CD4-positive, alpha-beta memory T cell (primary cell): ENCODE measurements at regions not wholly inside any gene's neighbourhood (a gene's known extent, or its start where the extent isn't known, plus 50 kb on each side); places are given as distances from the start of the nearest gene placed in this dataset.
A peak's percentile ranks its signal among the peaks of the same experiment; 100 is the strongest.

Experiments used
- CTCF ChIA-PET: fragments of 350-600 bp; sonication (Branson Sonifier 250); formaldehyde crosslinking; loops from one replicate; lab custom pipeline; 2021; ENCODE audit warnings: inconsistent platforms; ENCODE audit not compliant: partially characterized antibody; lab: Charles Lee
- POLR2A ChIA-PET: fragments of 350-600 bp; sonication (Branson Sonifier 250); formaldehyde crosslinking; loops from one replicate; lab custom pipeline; 2021; ENCODE audit not compliant: partially characterized antibody; lab: Charles Lee
- DNase-seq, 5 donors: peaks; one replicate each; pipeline versions ENCODE4 v3.0.0 to v3.0.0-alpha.2; 2020 to 2022; ENCODE audit warnings: mixed read lengths in 1 of 5
- H3K27ac ChIP-seq: one replicate; pipeline ENCODE4 v1.7.0; 2013; ENCODE audit warnings: low read depth, low read length
- H3K27me3 ChIP-seq: 2 replicates; pipeline ENCODE4 v1.7.0; 2013; ENCODE audit warnings: mild to moderate bottlenecking, low read length, moderate library complexity; ENCODE audit not compliant: insufficient read depth
- H3K36me3 ChIP-seq: 2 replicates; pipeline ENCODE4 v1.7.0; 2013; ENCODE audit warnings: mild to moderate bottlenecking, low read length, moderate library complexity; ENCODE audit not compliant: insufficient read depth
- H3K4me1 ChIP-seq: 2 replicates; pipeline ENCODE4 v1.7.0; 2013; ENCODE audit warnings: mild to moderate bottlenecking, low read length, moderate library complexity; ENCODE audit not compliant: insufficient read depth
- H3K4me3 ChIP-seq, 2 donors: one replicate each; pipeline ENCODE4 v1.7.0; 2013; ENCODE audit warnings: low read length in 2 of 2, mild to moderate bottlenecking in 1 of 2
- H3K9me3 ChIP-seq, 2 donors: one replicate each; pipeline ENCODE4 v1.7.0; 2013; ENCODE audit warnings: low read length in 2 of 2, control low read depth in 1 of 2; ENCODE audit not compliant: control insufficient read depth in 1 of 2
- H3K27ac Mint-ChIP-seq, 7 donors: one replicate each; pipeline ENCODE4 v1.8.0; 2020 to 2021; ENCODE audit warnings: mixed read lengths in 7 of 7, mild to moderate bottlenecking in 6 of 7, inconsistent platforms in 3 of 7, moderate library complexity in 3 of 7
- H3K27me3 Mint-ChIP-seq, 2 donors: one replicate each; pipeline ENCODE4 v1.8.0; 2020 to 2021; ENCODE audit warnings: mixed read lengths in 2 of 2
- H3K36me3 Mint-ChIP-seq, 2 donors: one replicate each; pipeline ENCODE4 v1.8.0; 2020 to 2021; ENCODE audit warnings: mixed read lengths in 2 of 2, inconsistent platforms in 1 of 2, mild to moderate bottlenecking in 1 of 2
- H3K4me1 Mint-ChIP-seq, 4 donors: one replicate each; pipeline ENCODE4 v1.8.0; 2020 to 2021; ENCODE audit warnings: mixed read lengths in 4 of 4, mild to moderate bottlenecking in 1 of 4
- H3K4me3 Mint-ChIP-seq, 8 donors: one replicate each; pipeline ENCODE4 v1.8.0; 2020 to 2021; ENCODE audit warnings: mixed read lengths in 8 of 8, mild to moderate bottlenecking in 7 of 8, moderate library complexity in 6 of 8, inconsistent platforms in 3 of 8
- H3K9me3 Mint-ChIP-seq, 8 donors: one replicate each; pipeline ENCODE4 v1.8.0; 2020 to 2021; ENCODE audit warnings: mixed read lengths in 8 of 8, mild to moderate bottlenecking in 5 of 8, inconsistent platforms in 3 of 8, moderate library complexity in 1 of 8
- intact Hi-C: fragments of 100-400 bp; cut with micrococcal nuclease; formaldehyde crosslinking; loops from one replicate; pipeline ENCODE4 v1.15.1; 2023

DNA sequence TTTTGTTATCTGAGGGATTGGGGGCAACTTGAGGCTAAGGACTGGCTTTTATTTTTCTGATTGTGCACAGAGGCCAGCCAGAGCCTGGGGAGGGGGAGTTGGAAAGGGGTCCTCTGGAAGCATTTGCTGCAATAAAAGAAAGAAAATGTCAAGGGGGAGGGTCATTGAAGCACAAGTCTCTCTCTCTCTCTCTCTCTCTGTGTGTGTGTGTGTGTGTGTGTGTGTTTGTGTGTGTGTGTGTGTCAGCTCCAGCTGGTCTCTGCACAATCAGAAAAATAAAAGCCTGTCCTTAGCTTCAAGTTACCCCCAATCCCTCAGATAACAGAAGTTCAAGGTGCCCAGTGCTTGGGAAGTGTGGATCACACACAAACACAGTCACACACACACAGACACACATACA is 52.1 kb upstream of the CCDC174 start:
- Mint-ChIP-seq H3K4me1 (peaks cover 3 to 13% (median 8%) of the 10 kb centered on the region in 4 donors), H3K9me3 (peaks cover 6 to 28% (median 9%) of the 10 kb centered on the region in 8 donors), H3K4me3 (no peak overlapping the region), H3K27ac (no peak overlapping the region), H3K36me3 (peaks cover 0 to 4% of the 10 kb centered on the region in 2 donors), H3K27me3 (peaks cover 38 to 49% of the 10 kb centered on the region in 2 donors)
- intact Hi-C loops, result no loop called here
- ChIA-PET POLR2A (no interaction called here), CTCF (no interaction called here)
- Histone ChIP-seq H3K27me3 (peaks cover 30% of the 10 kb centered on the region), H3K9me3 (no peaks in the 10 kb centered on the region), H3K4me3 (no peak overlapping the region), H3K27ac (no peak overlapping the region), H3K36me3 (no peaks in the 10 kb centered on the region), H3K4me1 (no peaks in the 10 kb centered on the region)
- DNase-seq, result no peak

GRCh38 chr3:14600075-14600474 is 51.5 kb upstream of the CCDC174 start:
- no peak overlapping the region for H3K4me3 ChIP-seq
- Mint-ChIP-seq H3K4me3 (no peak overlapping the region), H3K4me1 (peaks cover 3 to 13% (median 8%) of the 10 kb centered on the region in 4 donors), H3K36me3 (peaks cover 0 to 4% of the 10 kb centered on the region in 2 donors), H3K27me3 (peaks cover 43 to 54% of the 10 kb centered on the region in 2 donors), H3K27ac (no peak overlapping the region), H3K9me3 (peaks cover 6 to 28% (median 9%) of the 10 kb centered on the region in 8 donors)
- no peaks in the 10 kb centered on the region for H3K4me1 ChIP-seq
- H3K9me3 ChIP-seq, result no peaks in the 10 kb centered on the region
- ChIA-PET CTCF (no interaction called here), POLR2A (no interaction called here)
- intact Hi-C loops, result no loop called here
- peaks cover 32% of the 10 kb centered on the region for H3K27me3 ChIP-seq
- H3K27ac ChIP-seq, result no peak overlapping the region
- no peak for DNase-seq
- H3K36me3 ChIP-seq, result no peaks in the 10 kb centered on the region

GRCh38 chr3:14600856-14601610 is 50.5 kb upstream of the CCDC174 start:
- intact Hi-C loops, result no loop called here
- peaks cover 0 to 4% of the 10 kb centered on the region in 2 donors for H3K36me3 Mint-ChIP-seq
- no peak overlapping the region for H3K4me3 Mint-ChIP-seq
- Histone ChIP-seq H3K9me3 (no peaks in the 10 kb centered on the region), H3K36me3 (no peaks in the 10 kb centered on the region), H3K27me3 (peaks cover 28% of the 10 kb centered on the region), H3K27ac (no peak overlapping the region), H3K4me3 (no peak overlapping the region), H3K4me1 (no peaks in the 10 kb centered on the region)
- H3K27me3 Mint-ChIP-seq, result peaks cover 48 to 58% of the 10 kb centered on the region in 2 donors
- POLR2A ChIA-PET, result no interaction called here
- peaks cover 6 to 28% (median 9%) of the 10 kb centered on the region in 8 donors for H3K9me3 Mint-ChIP-seq
- H3K27ac Mint-ChIP-seq, result peak overlapping the region in 1 of 7 donors; percentile 63
- H3K4me1 Mint-ChIP-seq, result peaks cover 3 to 13% (median 8%) of the 10 kb centered on the region in 4 donors
- no peak for DNase-seq
- CTCF ChIA-PET, result no interaction called here

DNA sequence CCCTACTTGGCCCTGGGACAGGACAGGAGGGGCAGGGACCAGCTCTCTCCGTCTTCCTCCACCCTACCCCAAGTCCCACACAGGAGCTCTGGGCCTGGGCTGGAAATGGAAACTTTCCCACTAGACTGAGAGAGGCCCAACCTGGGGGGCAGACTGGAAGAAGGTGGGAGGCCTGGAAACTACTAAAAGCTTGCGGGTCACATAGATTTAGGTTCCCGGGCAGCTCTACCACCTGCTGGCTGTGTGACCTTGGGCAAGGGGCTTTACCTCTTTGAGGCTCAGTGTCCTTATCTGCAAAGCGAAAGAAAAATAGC is 49.9 kb upstream of the CCDC174 start:
- POLR2A ChIA-PET, result no interaction called here
- peaks cover 3 to 13% (median 8%) of the 10 kb centered on the region in 4 donors for H3K4me1 Mint-ChIP-seq
- peaks cover 51 to 61% of the 10 kb centered on the region in 2 donors for H3K27me3 Mint-ChIP-seq
- H3K9me3 ChIP-seq, result no peaks in the 10 kb centered on the region
- no peaks in the 10 kb centered on the region for H3K36me3 ChIP-seq
- no peak overlapping the region for H3K27ac ChIP-seq
- H3K4me3 ChIP-seq, result no peak overlapping the region
- intact Hi-C loops, result no loop called here
- H3K36me3 Mint-ChIP-seq, result peaks cover 0 to 4% of the 10 kb centered on the region in 2 donors
- H3K4me3 Mint-ChIP-seq, result no peak overlapping the region
- DNase-seq, result no peak
- no peaks in the 10 kb centered on the region for H3K4me1 ChIP-seq
- peaks cover 27% of the 10 kb centered on the region for H3K27me3 ChIP-seq
- CTCF ChIA-PET, result no interaction called here
- H3K27ac Mint-ChIP-seq, result no peak overlapping the region
- H3K9me3 Mint-ChIP-seq, result peaks cover 5 to 28% (median 9%) of the 10 kb centered on the region in 8 donors
